Left lobe of liver (tissue), 2 donors: ENCODE measurements at regions not wholly inside any gene's neighbourhood (a gene's known extent, or its start where the extent isn't known, plus 50 kb on each side); places are given as distances from the start of the nearest gene placed in this dataset.
A peak's percentile ranks its signal among the peaks of the same experiment; 100 is the strongest.
"Not testable (repeated sequence)": the region's sequence is repeated elsewhere in the genome, so short reads cannot be mapped to it uniquely, and the experiment has no call there.

Experiments
- ATAC-seq: fragments of 200-7000 bp; cut with Tn5 transposase; one replicate; pipeline ENCODE4 v1.9.1; 2020; ENCODE audit warnings: mild to moderate bottlenecking, moderate library complexity
- DNase-seq: peaks from one replicate; pipeline ENCODE4 v3.0.0-alpha.2; 2020; ENCODE audit warnings: low spot score
- donor health status: DM: no; HTN: no; CAD: no; lungs with moderate emphysema.
- donor health status: DM: no; HTN: yes; CAD: no.

DNA sequence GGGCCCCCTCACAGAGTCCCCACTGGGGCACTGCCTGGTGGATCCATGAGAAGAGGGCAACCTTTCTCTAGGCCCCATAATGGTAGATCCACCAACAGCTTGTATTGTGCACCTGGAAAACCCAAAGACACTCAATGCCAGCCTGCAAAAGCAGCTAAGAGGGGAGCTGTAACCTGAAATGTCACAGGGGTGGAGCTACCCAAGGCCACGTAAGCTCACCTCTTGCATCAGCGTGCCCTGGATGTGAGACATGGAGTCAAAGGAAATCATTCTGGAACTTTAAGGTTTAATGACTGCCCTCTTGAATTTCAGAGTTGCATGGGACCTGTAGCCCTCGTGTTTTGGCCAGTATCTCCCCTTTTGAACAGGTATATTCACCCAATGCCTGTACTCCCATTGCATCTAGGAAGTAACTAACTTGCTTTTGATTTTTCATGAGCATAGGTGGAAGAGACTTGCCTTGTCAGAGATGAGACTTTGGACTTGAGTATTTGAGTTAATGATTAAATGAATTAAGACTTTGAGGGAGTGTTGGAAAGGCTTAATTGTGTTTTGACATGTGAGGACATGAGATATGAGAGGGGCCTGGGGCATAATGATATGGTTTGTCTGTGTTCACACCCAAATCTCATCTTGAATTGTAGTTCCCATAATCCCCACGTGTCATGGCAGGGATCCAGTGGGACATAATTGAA lies 900.9 kb upstream of the ROBO1 start:
- ATAC-seq (peak; percentile 51), DNase-seq (no peak)

DNA sequence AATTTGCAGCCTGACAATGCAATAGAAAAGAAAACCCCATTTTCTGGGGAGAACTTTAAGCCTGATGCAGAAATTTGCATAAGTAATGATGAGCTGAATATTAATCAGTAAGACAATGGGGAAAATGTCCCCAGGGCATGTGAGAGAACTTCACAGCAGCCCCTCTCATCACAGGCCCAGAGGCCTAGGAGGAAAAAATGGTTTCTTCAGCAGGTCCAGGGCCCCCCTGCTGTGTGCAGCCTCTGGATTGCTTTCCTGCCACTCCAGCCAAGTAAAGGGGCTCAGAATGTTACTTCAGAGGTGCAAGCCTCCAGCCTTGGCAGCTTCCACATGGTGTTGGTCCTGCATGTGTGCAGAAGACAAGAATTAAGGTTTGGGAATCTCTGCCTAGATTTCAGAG lies 900.3 kb upstream of the ROBO1 start:
- ATAC-seq = no peak
- no peak for DNase-seq

DNA sequence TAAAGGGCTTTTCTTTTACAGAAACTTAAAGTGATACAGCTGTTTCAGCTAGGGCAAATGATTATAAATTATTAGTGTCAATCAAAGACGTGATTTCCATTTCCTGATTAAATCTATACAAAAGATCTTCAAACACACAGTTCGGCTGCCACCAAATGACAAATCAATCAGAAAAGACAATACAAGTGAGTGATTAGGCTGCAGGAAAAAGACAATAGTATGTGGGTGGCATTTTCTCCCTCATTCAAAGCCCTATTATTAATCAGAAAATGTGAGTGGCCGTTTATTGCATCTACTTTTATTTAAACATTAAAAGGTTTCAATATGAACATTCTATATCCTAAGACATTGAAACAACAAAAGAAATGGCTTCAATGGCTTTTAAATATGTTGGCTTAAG lies 895.6 kb upstream of the ROBO1 start:
- DNase-seq = no peak
- no peak for ATAC-seq

DNA sequence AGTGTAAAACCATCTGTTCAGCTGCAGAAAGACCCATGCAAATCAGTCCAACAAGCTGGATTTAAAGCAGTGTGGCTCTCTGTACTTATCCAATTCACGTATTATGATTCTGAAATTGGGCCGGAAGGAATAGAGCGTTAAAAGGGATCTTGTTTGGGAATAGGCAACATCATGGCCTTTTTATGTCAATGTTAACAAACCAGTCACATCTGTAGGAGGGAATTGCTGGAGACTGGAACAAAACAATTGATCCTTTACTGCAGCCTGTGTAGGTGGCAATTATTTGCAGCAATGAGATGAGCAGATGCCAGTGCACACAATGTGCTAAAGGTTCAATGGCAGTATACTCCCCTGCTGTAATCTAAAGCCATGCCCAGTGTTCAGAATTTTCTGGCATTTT lies 887.4 kb upstream of the ROBO1 start:
- no peak for ATAC-seq
- DNase-seq = no peak

DNA sequence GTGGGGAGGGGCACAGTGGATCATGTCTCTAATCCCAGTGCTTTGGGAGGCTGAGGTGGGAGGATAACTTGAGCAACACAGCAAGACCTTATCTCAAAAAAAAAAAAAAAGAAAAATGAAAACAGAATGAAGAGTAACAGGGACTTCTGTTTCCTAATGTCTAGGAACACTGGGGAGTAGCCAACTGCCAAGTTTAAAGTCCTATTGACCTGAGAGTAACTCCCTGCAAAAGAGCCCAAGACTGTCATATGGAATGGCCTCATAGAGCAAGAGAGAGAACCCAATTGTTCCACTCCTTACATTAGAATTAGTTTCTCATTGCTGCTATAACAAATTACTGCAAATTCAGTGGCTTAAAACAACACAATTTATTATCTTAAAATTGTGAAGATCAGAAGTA lies 881.4 kb upstream of the ROBO1 start:
- DNase-seq (no peak), ATAC-seq (peak; percentile 59)

DNA sequence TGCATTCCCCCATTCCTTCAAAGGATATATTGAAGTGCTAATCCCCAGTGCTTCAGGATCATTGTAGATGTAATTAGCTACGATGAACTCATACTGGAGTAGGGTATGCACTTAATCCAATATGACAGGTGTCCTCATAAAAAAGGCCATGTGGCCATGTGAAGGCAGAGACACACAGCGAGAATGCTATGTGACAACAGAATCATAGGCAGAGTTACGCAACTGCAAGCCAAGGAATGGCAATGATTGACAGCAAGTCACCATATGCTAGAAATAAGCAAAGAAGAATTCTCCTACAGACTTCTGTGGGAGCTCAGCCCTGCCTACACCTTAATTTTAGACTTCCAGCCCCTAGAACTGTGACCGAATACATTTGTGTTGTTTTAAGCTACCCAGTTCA lies 875.6 kb upstream of the ROBO1 start:
- no peak for ATAC-seq
- no peak for DNase-seq

DNA sequence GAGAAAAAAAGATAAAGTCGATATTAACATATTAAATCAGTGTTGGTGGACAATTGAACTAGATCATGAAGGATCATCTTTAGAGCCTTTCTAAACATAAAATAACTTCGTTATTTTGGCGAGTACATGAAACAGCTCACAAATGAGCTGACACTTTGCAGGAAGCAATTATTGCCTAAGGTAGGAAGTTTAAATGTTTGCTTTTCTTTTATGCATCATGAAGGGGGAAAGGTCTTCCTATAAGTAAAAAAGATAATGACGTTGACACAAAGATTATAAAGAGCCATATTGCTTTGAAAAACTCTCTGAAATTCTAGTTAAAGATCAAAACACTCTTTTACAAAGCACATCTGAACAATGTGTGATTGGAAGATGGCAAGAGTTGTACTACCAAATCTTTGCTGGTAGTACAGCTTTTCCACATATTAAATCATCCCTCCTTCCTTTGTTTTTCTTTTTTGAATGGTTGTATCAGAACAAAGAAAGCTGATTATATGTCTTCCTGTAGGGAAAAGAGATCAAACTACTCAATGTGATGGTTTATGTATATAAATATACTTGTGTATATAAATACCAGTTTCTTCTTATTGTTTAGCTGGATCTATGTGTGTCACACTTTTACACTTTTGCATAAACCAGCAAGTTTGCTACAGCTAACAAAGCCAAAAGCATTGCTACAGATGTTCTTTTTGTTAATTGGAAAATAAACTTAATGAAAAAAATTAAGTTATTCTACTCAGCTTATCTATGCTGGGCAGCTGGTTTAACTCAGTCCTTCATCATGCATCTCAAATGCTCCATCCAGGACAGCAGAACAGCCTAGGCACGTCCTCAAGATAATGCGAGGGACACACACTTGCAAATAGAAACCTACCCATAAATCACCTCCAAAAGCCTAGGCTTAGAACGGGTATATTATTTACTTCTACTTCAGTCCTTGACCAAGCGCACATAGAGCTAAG lies 850.8 kb upstream of the ROBO1 start:
- ATAC-seq = no peak

DNA sequence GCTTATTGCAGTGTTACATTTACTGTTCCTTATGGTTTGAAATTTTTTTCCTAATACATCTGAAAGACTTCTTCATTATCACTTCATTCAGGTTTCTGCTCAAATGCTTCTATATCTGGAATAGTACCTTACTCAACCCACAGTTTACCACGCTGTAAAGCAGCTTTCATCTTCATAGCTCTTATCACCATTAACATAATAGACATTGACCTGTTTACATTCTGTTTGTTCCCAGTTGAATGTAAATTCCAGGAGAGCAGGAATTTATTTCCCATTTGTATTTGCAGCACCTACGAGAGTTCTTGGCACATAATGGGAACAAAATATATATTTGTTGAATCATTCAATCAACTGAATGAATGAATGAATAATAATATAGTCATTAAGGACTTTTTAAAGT lies 844.6 kb upstream of the ROBO1 start:
- no peak for ATAC-seq
- DNase-seq = no peak

More for the DNA sequence above, 850.8 kb upstream of the ROBO1 start:
- no peak for DNase-seq

DNA sequence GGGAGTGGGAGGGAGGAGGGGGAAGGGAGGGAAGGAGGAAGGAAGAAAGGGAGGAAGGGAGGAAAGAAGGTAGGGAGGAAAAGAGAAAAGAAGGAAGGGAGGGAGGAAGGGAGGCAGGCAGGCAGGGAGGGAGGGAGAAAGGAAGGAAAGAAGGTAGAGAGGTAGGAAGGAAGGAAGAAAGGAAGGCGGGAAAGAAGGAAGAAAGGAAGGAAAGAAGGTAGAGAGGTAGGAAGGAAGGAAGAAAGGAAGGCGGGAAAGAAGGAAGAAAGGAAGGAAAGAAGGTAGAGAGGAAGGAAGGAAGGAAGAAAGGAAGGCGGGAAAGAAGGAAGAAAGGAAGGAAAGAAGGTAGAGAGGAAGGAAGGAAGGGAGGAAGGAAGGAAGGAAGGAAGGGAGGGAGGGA lies 840.3 kb upstream of the ROBO1 start:
- DNase-seq, ATAC-seq: not testable (repeated sequence)

DNA sequence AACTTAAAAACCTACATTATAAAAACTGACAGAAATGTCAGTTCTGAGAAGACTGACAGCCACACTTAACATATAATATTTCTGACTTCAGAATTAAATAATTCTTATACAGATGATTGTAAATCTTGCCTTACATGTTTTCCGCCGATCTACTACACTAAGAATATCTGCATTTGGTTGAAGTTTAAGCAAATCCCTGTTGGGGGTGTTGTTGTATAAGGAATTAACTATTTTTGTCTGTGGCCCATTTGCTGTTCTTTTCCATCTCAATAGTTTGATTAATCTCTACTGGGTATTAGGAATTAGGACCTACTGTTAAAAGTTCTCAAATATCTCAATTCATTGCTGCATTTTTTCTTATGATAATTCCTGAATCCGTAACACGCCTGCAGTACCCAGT lies 838.3 kb upstream of the ROBO1 start:
- ATAC-seq = no peak
- no peak for DNase-seq

DNA sequence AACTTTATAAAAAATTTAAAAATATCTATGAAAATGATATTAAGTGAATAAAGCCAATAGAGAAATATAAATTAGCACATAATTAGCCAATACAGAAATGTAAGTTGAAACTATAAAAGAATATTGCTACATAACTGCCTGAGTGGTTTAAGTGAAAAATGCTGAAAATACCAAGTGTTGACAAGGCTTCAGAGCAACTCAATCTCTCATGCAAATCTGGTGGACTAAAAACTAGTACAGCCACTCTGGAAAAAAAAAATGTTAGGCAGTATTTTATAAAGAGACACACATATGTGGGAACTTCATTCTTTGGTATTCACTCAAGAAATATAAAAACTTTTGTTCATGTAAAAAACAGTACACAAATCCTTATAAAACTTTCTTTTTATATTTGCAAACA lies 833.7 kb upstream of the ROBO1 start:
- no peak for ATAC-seq
- DNase-seq = no peak

DNA sequence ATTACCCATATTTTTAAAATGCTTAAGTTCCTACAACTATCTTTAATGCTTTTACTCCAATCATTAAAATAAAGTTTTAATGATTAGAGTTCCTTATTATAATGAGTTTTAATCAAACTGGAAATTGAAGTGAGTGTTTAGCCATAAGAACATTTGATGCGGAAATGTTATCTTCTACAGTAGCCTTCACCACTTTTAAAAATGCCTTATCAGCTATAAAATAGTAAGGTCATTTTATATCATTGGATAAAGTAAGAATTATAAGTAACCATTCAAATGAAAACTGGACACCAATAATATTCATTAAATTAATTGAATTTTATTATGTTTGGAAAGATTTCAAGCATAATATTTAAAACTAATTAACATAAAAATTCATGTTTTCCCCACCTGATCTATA lies 825.0 kb upstream of the ROBO1 start:
- ATAC-seq (no peak), DNase-seq (no peak)

DNA sequence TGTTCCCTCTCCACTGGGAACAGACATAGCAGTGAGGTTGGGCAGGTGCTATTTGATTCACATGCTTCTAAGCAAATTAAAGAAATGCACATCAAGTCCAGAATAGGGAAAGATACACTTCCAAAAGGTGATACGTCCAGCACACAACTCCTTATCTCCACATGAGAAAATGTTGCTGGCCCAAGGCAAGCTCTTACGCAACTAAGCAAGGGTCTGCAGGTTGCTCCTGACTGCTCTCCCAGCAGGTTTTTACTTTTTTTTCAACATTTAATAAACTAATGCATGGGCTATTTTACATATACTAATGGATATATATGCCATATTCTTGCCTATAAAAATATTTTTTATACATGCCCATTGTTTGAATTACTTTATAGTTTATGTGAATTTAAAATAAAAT lies 818.5 kb upstream of the ROBO1 start:
- no peak for ATAC-seq
- no peak for DNase-seq

DNA sequence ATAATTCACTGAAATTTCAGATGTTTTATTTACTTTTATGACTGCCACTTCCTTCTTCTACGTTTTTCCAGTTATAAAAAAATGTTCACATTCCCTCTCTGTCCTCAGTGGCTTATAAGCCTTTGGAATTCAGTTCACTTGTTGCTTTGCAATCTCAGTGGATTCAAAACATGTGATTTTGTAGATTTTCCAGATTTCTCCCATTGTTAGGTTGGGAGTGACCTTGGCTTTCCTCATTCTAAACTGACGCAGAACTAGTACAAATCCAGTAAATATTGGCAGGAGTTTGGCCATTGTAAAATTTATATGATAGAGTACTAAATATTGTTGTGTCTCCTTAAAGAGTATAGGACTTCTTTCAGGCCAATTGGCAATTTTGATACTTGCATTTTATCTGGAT lies 812.3 kb upstream of the ROBO1 start:
- no peak for DNase-seq
- no peak for ATAC-seq

DNA sequence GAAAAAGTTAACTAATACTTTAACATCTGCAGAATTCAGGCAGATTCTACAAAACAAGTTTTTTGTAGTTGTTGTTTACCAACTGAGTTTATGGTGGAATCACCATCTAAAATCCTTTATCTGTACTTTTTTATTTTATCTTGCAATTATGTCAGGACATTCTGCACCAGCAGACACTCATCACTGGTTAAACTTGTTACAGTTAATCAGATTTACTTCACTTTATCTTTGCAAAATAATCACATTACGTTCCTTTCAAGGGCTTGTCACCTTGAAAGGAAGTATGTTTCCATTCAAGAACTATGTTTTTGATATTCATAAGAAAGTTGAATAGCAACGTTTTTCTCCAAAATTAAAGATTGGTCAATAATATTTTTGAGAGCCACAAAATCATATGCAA lies 796.6 kb upstream of the ROBO1 start:
- no peak for DNase-seq
- no peak for ATAC-seq

DNA sequence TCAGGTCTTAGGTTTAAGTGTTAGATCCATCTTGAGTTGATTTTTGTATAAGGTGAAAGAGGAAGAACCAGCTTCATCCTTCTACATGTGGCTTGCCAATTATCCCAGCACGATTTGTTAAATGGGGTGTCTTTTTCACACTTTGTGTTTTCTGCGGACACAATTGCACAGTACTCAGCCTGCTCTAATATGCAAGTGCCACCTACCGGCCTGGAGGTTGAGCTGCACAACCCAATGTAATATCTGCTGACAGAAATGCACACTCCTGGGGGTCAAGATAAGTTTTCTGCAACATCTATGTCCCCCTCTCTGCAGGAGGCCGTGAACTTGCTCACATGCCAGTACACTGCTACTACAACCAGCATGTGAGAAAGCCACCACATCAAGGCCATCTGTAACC lies 791.9 kb upstream of the ROBO1 start:
- ATAC-seq = no peak
- no peak for DNase-seq

DNA sequence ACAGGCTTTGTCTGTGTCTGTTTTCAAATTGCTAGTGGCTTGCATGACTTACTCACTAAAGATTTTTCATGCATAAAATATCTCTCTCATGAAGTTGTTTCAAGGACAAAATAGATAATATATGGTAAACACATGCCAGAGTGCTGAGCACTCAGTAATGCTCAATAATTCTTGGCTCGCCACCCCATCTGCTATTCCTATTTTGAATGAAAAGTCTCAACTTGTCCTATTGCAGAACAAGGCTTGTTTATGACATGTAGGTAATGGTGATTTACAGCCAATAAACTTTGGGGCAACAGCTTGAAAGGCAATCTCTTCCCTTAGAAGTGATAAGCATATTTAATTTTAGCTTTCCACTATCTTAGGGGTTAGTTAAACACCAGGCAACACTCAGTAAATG lies 789.0 kb upstream of the ROBO1 start:
- DNase-seq (no peak), ATAC-seq (no peak)

DNA sequence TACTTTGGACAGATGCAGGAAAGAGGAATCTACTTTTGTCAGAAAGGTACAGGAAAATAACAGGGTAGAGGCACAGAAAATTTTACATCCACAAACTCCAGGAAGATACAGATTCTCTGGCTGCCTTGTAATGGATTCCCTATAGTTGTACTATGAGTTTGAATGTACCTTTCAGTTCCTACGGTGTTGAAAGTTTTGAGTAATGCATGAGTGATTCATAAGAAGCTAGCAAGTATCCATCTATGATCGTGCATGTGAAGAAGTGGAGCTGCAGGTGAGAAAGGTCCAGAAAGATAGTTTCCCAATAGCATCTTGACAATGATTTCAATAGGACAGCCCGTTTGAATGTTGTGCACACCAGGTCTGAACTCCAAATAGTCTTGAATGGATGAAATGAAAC lies 786.5 kb upstream of the ROBO1 start:
- DNase-seq (no peak), ATAC-seq (no peak)

DNA sequence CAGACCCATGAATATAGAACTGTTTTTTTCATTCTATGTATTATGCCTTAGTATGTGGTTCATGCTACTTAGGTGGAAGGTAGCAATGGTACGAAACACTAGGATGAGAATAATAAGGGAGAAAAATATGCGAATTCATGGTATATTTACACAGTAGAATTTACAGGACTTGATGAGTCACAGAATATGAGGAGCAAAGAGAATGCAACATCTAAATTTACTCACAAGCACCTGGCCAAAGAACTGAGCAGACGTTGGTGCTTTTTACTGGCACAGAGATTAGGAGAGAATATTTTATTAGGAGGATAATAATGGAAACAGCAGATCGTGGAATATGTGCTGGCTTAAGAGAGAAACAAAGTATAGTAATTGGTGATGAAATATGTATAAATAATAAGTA lies 785.4 kb upstream of the ROBO1 start:
- DNase-seq = no peak

DNA sequence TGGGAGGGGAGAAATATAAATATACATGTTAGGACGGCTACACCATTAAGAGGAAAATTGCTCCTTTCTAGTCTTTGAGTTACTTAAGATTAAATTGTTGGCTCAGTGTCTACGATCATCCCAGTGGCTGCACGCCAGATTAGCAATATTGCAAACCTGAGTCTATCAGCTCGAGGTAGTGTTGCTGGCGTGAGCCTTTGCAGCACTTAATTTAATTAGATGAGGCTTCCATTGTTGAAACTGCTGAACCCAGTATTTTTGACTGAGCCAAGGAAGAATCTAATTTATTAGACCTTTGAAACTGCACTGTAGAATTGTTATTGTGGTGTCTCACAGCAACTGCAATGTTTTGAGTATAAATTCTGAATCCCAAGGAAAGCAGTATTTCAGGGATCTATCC lies 782.4 kb upstream of the ROBO1 start:
- ATAC-seq = no peak

More for the DNA sequence above, 785.4 kb upstream of the ROBO1 start:
- ATAC-seq = no peak

DNA sequence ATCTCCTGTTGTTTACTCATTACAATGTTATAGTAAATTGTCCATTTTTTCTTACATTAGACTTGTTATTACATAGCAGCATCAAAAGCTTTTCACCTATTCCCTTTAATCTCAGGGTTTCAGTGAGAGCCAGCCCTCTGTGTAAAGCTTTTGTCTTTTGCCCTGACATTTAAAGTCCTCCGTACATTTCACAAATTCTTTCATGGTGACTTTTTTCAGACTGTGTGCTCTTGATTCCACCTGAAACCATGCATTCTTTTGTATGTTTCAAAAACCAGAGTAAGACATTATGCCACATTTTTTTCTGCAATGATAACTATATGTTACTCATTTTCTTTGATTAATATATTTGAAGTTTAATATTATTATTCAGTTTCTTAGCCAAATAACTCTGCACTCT lies 781.4 kb upstream of the ROBO1 start:
- no peak for ATAC-seq

More for the DNA sequence above, 782.4 kb upstream of the ROBO1 start:
- DNase-seq = no peak

DNA sequence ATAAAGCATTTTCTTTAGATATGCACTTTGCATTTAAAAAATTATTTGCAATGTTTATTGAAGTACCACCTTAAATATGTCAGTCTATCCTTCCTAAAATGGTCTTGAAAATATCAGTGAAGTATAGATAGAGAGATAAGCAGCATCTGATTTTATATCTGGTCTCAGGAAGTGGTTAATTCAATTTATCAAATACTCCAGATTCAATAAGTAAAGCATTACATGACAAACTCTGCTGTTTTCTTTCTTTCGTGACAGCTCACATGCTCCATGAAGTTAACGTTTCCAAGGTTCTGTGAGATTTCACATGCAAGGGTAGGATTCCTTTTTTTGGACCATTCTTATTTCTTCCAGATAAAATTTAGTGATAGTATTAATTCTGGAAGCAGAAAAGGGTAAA lies 775.4 kb upstream of the ROBO1 start:
- no peak for DNase-seq
- ATAC-seq = no peak

More for the DNA sequence above, 781.4 kb upstream of the ROBO1 start:
- DNase-seq = no peak
